ENCODE measurements at regions not wholly inside any gene's neighbourhood (a gene's known extent, or its start where the extent isn't known, plus 50 kb on each side); places are given as distances from the start of the nearest gene placed in this dataset.

GRCh38 chr13:106349080-106349931, 186.2 kb downstream of the EFNB2 start:
- peak; percentile 82 to 96 (median 87) for DNase-seq

GRCh38 chr13:106348075-106348840, 187.2 kb downstream of the EFNB2 start:
- peak; percentile 16 to 76 (median 56) for DNase-seq

- no peak for DNase-seq
These were observed 191.1 kb downstream of the EFNB2 start for GRCh38 chr13:106344342-106344741.

GRCh38 chr13:106343836-106344235, 191.6 kb downstream of the EFNB2 start:
- DNase-seq: no peak

GRCh38 chr13:106340249-106340648, 195.2 kb downstream of the EFNB2 start:
- no peak for DNase-seq

- DNase-seq: no peak
These were observed 198.2 kb downstream of the EFNB2 start for GRCh38 chr13:106337096-106337850.

- DNase-seq: peak in 1 of 3 experiments; percentile 29
These were observed 198.8 kb downstream of the EFNB2 start for GRCh38 chr13:106336668-106337067.

- DNase-seq: no peak
These were observed 202.8 kb downstream of the EFNB2 start for GRCh38 chr13:106332621-106333020.

GRCh38 chr13:106331116-106331515, 204.3 kb downstream of the EFNB2 start:
- DNase-seq: no peak

- DNase-seq: no peak
These were observed 205.5 kb downstream of the EFNB2 start for GRCh38 chr13:106329941-106330340.

- no peak for DNase-seq
These were observed 208.7 kb downstream of the EFNB2 start for GRCh38 chr13:106326751-106327150.

- no peak for DNase-seq
These were observed 211.0 kb downstream of the EFNB2 start for GRCh38 chr13:106324444-106324843.

- DNase-seq: no peak
These were observed 212.8 kb downstream of the EFNB2 start for GRCh38 chr13:106322628-106323027.

GRCh38 chr13:106318941-106319411, 216.5 kb downstream of the EFNB2 start:
- DNase-seq: no peak

- no peak for DNase-seq
These were observed 221.0 kb downstream of the EFNB2 start for GRCh38 chr13:106314417-106314816.

- peak in 1 of 3 experiments; percentile 49 for DNase-seq
These were observed 224.5 kb downstream of the EFNB2 start for GRCh38 chr13:106311004-106311403.

- DNase-seq: no peak
These were observed 225.1 kb downstream of the EFNB2 start for GRCh38 chr13:106310291-106310865.

GRCh38 chr13:106306748-106307277, 228.6 kb downstream of the EFNB2 start:
- DNase-seq: no peak

GRCh38 chr13:106302843-106303242, 232.6 kb downstream of the EFNB2 start:
- no peak for DNase-seq

- DNase-seq: no peak
These were observed 233.5 kb downstream of the EFNB2 start for GRCh38 chr13:106302011-106302410.

GRCh38 chr13:106299621-106300020, 235.8 kb downstream of the EFNB2 start:
- DNase-seq: no peak

GRCh38 chr13:106297283-106297682, 238.2 kb downstream of the EFNB2 start:
- no peak for DNase-seq

Data from NCI-H1417 (cell line).